OCI-LY1 (cell line): ENCODE measurements at regions not wholly inside any gene's neighbourhood (a gene's known extent, or its start where the extent isn't known, plus 50 kb on each side); places are given as distances from the start of the nearest gene placed in this dataset.

Source experiments
- H2AFZ ChIP-seq: fragments of 200-600 bp; sonication (generic), shearing (Covaris generic); 2 replicates; pipeline ENCODE4 v1.6.0; 2014; ENCODE audit warnings: antibody characterized with exemption, mild to moderate bottlenecking, low read length
- H3F3A ChIP-seq: fragments of 200-600 bp; sonication (generic), shearing (Covaris generic); 2 replicates; pipeline ENCODE4 v1.6.0; 2014; ENCODE audit warnings: mild to moderate bottlenecking, antibody characterized with exemption, low read length, moderate library complexity; ENCODE audit not compliant: insufficient read depth
- H3K27ac ChIP-seq: fragments of 200-600 bp; sonication (generic); 2 replicates; pipeline ENCODE4 v1.5.1; 2014; ENCODE audit warnings: low read length, mixed run types, mild to moderate bottlenecking, low read depth; ENCODE audit not compliant: poor library complexity, severe bottlenecking
- H3K27me3 ChIP-seq: fragments of 200-600 bp; sonication (generic); 2 replicates; pipeline ENCODE4 v1.6.0; 2014; ENCODE audit warnings: antibody characterized with exemption, mild to moderate bottlenecking, low read length, moderate library complexity; ENCODE audit not compliant: insufficient read depth
- H3K36me3 ChIP-seq: fragments of 200-600 bp; sonication (generic); 2 replicates; pipeline ENCODE4 v1.6.1; 2014; ENCODE audit warnings: mild to moderate bottlenecking, antibody characterized with exemption, low read length, moderate library complexity, mixed read lengths; ENCODE audit not compliant: insufficient read depth
- H3K4me1 ChIP-seq: fragments of 200-600 bp; sonication (generic); 2 replicates; pipeline ENCODE4 v1.5.1; 2014; ENCODE audit warnings: mild to moderate bottlenecking, low read length, moderate library complexity; ENCODE audit not compliant: insufficient read depth, severe bottlenecking
- H3K4me2 ChIP-seq: fragments of 200-600 bp; sonication (generic), shearing (Covaris generic); 2 replicates; pipeline ENCODE4 v1.6.1; 2014; ENCODE audit warnings: low read length
- H3K4me3 ChIP-seq: fragments of 200-600 bp; sonication (generic); 2 replicates; pipeline ENCODE4 v1.5.1; 2014; ENCODE audit warnings: low read length, low read depth, mild to moderate bottlenecking, mixed read lengths; ENCODE audit not compliant: poor library complexity, severe bottlenecking
- H3K79me2 ChIP-seq: fragments of 200-600 bp; shearing (Covaris generic); 2 replicates; pipeline ENCODE4 v1.6.1; 2016; ENCODE audit warnings: mixed run types, low read length, mixed read lengths; ENCODE audit not compliant: insufficient read depth
- H3K9ac ChIP-seq: fragments of 200-600 bp; sonication (generic), shearing (Covaris generic); 2 replicates; pipeline ENCODE4 v1.6.1; 2014; ENCODE audit warnings: mild to moderate bottlenecking, low read length, mixed read lengths
- H3K9me2 ChIP-seq: fragments of 200-600 bp; sonication (generic), shearing (Covaris generic); 2 replicates; pipeline ENCODE4 v1.6.1; 2014; ENCODE audit warnings: low read depth, mild to moderate bottlenecking, low read length, mixed read lengths
- H3K9me3 ChIP-seq: fragments of 200-600 bp; shearing (Covaris generic); 2 replicates; pipeline ENCODE4 v1.6.1; 2014; ENCODE audit warnings: low read length, mixed read lengths
- H4K20me1 ChIP-seq: fragments of 200-600 bp; sonication (generic), shearing (Covaris generic); 2 replicates; pipeline ENCODE4 v1.6.0; 2016; ENCODE audit warnings: mild to moderate bottlenecking, low read length; ENCODE audit not compliant: insufficient read depth
- CTCF ChIP-seq: fragments of 200-600 bp; sonication (generic), shearing (Covaris generic); IDR thresholded peaks from 2 replicates; pipeline ENCODE4 v1.5.1; 2017; ENCODE audit warnings: mild to moderate bottlenecking, antibody characterized with exemption, low read length, moderate library complexity, mixed read lengths
- EZH2 ChIP-seq: fragments of 200-600 bp; sonication (generic), shearing (Covaris generic); IDR thresholded peaks from 2 replicates; pipeline ENCODE4 v1.8.0; 2017; ENCODE audit warnings: borderline replicate concordance, mixed run types, mild to moderate bottlenecking, antibody characterized with exemption, low read length, moderate library complexity, mixed read lengths

- H3K79me2 ChIP-seq = no peaks in the 10 kb centered on the region
- no peaks in the 10 kb centered on the region for H4K20me1 ChIP-seq
Observed at GRCh38 chr1:177801790-177802189, 168.1 kb downstream of the SEC16B start.

GRCh38 chr1:177800400-177801088 lies 169.3 kb downstream of the SEC16B start:
- no peaks in the 10 kb centered on the region for H3K36me3 ChIP-seq
- H3K9me2 ChIP-seq = no peaks in the 10 kb centered on the region
- no peak overlapping the region for H3K27ac ChIP-seq
- H3K4me1 ChIP-seq = no peaks in the 10 kb centered on the region
- H3F3A ChIP-seq = no peaks in the 10 kb centered on the region
- H2AFZ ChIP-seq = no peak overlapping the region
- no peaks in the 10 kb centered on the region for H3K27me3 ChIP-seq
- no peaks in the 10 kb centered on the region for H4K20me1 ChIP-seq
- no peak overlapping the region for H3K4me2 ChIP-seq
- H3K9ac ChIP-seq = no peak overlapping the region
- H3K79me2 ChIP-seq = no peaks in the 10 kb centered on the region
- H3K9me3 ChIP-seq = no peaks in the 10 kb centered on the region
- TF ChIP-seq CTCF = no peak
- no peak for TF ChIP-seq EZH2
- H3K4me3 ChIP-seq = no peak overlapping the region

More at GRCh38 chr1:177801790-177802189, 168.1 kb downstream of the SEC16B start:
- no peak overlapping the region for H3K4me3 ChIP-seq
- no peaks in the 10 kb centered on the region for H3K27me3 ChIP-seq
- H3K27ac ChIP-seq = no peak overlapping the region
- no peaks in the 10 kb centered on the region for H3F3A ChIP-seq
- H3K36me3 ChIP-seq = no peaks in the 10 kb centered on the region
- no peaks in the 10 kb centered on the region for H3K9me3 ChIP-seq
- H3K4me1 ChIP-seq = no peaks in the 10 kb centered on the region
- TF ChIP-seq EZH2 (no peak), CTCF (no peak)
- H2AFZ ChIP-seq = no peak overlapping the region
- no peak overlapping the region for H3K9ac ChIP-seq
- H3K9me2 ChIP-seq = no peaks in the 10 kb centered on the region
- H3K4me2 ChIP-seq = no peak overlapping the region

- Histone ChIP-seq H3K9me2 (no peaks in the 10 kb centered on the region), H3K27me3 (no peaks in the 10 kb centered on the region), H3K4me1 (no peaks in the 10 kb centered on the region), H3K9me3 (no peaks in the 10 kb centered on the region), H3K36me3 (no peaks in the 10 kb centered on the region), H4K20me1 (no peaks in the 10 kb centered on the region), H3K27ac (no peak overlapping the region), H3K9ac (no peak overlapping the region), H2AFZ (no peak overlapping the region), H3K4me3 (no peak overlapping the region), H3F3A (no peaks in the 10 kb centered on the region), H3K4me2 (no peak overlapping the region), H3K79me2 (no peaks in the 10 kb centered on the region)
- TF ChIP-seq CTCF = no peak
- no peak for TF ChIP-seq EZH2
Observed at GRCh38 chr1:177799746-177800145, 170.1 kb downstream of the SEC16B start.
